Mucosa of rectum (tissue), 2 donors: ENCODE measurements at regions not wholly inside any gene's neighbourhood (a gene's known extent, or its start where the extent isn't known, plus 50 kb on each side); places are given as distances from the start of the nearest gene placed in this dataset.
"Not testable (repeated sequence)": the region's sequence is repeated elsewhere in the genome, so short reads cannot be mapped to it uniquely, and the experiment has no call there.

Experiments
- H3K27ac ChIP-seq, 2 donors: one replicate each; pipeline ENCODE4 v1.7.0; 2013; ENCODE audit warnings: inconsistent platforms in 2 of 2, low read depth in 2 of 2, low read length in 2 of 2
- H3K27me3 ChIP-seq, 2 donors: one replicate each; pipeline ENCODE4 v1.7.0; 2013; ENCODE audit warnings: low read length in 2 of 2; ENCODE audit not compliant: control insufficient read depth in 2 of 2, insufficient read depth in 2 of 2
- H3K36me3 ChIP-seq, 2 donors: one replicate each; pipeline ENCODE4 v1.7.0; 2013; ENCODE audit warnings: low read length in 2 of 2; ENCODE audit not compliant: control insufficient read depth in 2 of 2, insufficient read depth in 2 of 2
- H3K4me1 ChIP-seq, 2 donors: one replicate each; pipeline ENCODE4 v1.7.0; 2013; ENCODE audit warnings: low read length in 2 of 2, mild to moderate bottlenecking in 1 of 2; ENCODE audit not compliant: control insufficient read depth in 2 of 2, insufficient read depth in 2 of 2
- H3K4me3 ChIP-seq, 2 donors: one replicate each; pipeline ENCODE4 v1.7.0; 2013; ENCODE audit warnings: low read length in 2 of 2
- H3K9ac ChIP-seq, 2 donors: one replicate each; pipeline ENCODE4 v1.7.0; 2013; ENCODE audit warnings: low read length in 2 of 2, low read depth in 1 of 2, mild to moderate bottlenecking in 1 of 2
- H3K9me3 ChIP-seq, 2 donors: one replicate each; pipeline ENCODE4 v1.7.0; 2013; ENCODE audit warnings: low read length in 2 of 2; ENCODE audit not compliant: control insufficient read depth in 2 of 2
- donor health status: healthy.
- donor health status: Normal muscosa, but diverticular disease.

GRCh38 chr12:73076760-73077159, 804.6 kb downstream of the TRHDE start:
- Histone ChIP-seq H3K36me3 (no peaks in the 10 kb centered on the region), H3K4me3 (no peak overlapping the region)

GRCh38 chr12:73083736-73084135, 811.6 kb downstream of the TRHDE start:
- Histone ChIP-seq H3K27me3 (no peaks in the 10 kb centered on the region), H3K4me1 (no peaks in the 10 kb centered on the region), H3K9ac (no peak overlapping the region), H3K27ac (no peak overlapping the region), H3K4me3 (no peak overlapping the region), H3K36me3 (no peaks in the 10 kb centered on the region), H3K9me3 (peaks cover 0 to 4% of the 10 kb centered on the region in 2 donors)

More at GRCh38 chr12:73076760-73077159, 804.6 kb downstream of the TRHDE start:
- H3K9ac ChIP-seq = no peak overlapping the region
- H3K9me3 ChIP-seq = peaks cover 0 to 2% of the 10 kb centered on the region in 2 donors
- H3K27me3 ChIP-seq = no peaks in the 10 kb centered on the region
- no peaks in the 10 kb centered on the region for H3K4me1 ChIP-seq
- H3K27ac ChIP-seq = no peak overlapping the region

- H3K27ac ChIP-seq = no peak overlapping the region
- no peaks in the 10 kb centered on the region for H3K4me1 ChIP-seq
- no peak overlapping the region for H3K9ac ChIP-seq
- peaks cover 0 to 5% of the 10 kb centered on the region in 2 donors for H3K9me3 ChIP-seq
- H3K27me3 ChIP-seq = no peaks in the 10 kb centered on the region
- no peak overlapping the region for H3K4me3 ChIP-seq
- no peaks in the 10 kb centered on the region for H3K36me3 ChIP-seq
These were observed 834.1 kb downstream of the TRHDE start for GRCh38 chr12:73106296-73106695.

GRCh38 chr12:73106896-73107295, 834.7 kb downstream of the TRHDE start:
- no peak overlapping the region for H3K9ac ChIP-seq
- no peaks in the 10 kb centered on the region for H3K27me3 ChIP-seq
- H3K4me1 ChIP-seq = no peaks in the 10 kb centered on the region
- H3K27ac ChIP-seq = no peak overlapping the region
- H3K9me3 ChIP-seq = peaks cover 0 to 5% of the 10 kb centered on the region in 2 donors
- no peaks in the 10 kb centered on the region for H3K36me3 ChIP-seq
- no peak overlapping the region for H3K4me3 ChIP-seq

- no peak overlapping the region for H3K4me3 ChIP-seq
- no peaks in the 10 kb centered on the region for H3K4me1 ChIP-seq
- no peak overlapping the region for H3K9ac ChIP-seq
- no peaks in the 10 kb centered on the region for H3K27me3 ChIP-seq
- no peaks in the 10 kb centered on the region for H3K36me3 ChIP-seq
- H3K9me3 ChIP-seq = peaks cover 0 to 2% of the 10 kb centered on the region in 2 donors
- H3K27ac ChIP-seq = no peak overlapping the region
These were observed 838.6 kb downstream of the TRHDE start for GRCh38 chr12:73110816-73111215.

- Histone ChIP-seq H3K27ac (no peak overlapping the region), H3K9me3 (no peaks in the 10 kb centered on the region), H3K9ac (no peak overlapping the region), H3K27me3 (no peaks in the 10 kb centered on the region), H3K4me3 (no peak overlapping the region), H3K36me3 (no peaks in the 10 kb centered on the region), H3K4me1 (no peaks in the 10 kb centered on the region)
These were observed 840.1 kb downstream of the TRHDE start for GRCh38 chr12:73112035-73112816.

- H3K4me1 ChIP-seq = no peaks in the 10 kb centered on the region
- no peak overlapping the region for H3K4me3 ChIP-seq
- H3K9ac ChIP-seq = no peak overlapping the region
- no peak overlapping the region for H3K27ac ChIP-seq
- no peaks in the 10 kb centered on the region for H3K36me3 ChIP-seq
- no peaks in the 10 kb centered on the region for H3K27me3 ChIP-seq
- H3K9me3 ChIP-seq = no peaks in the 10 kb centered on the region
These were observed 852.3 kb downstream of the TRHDE start for GRCh38 chr12:73124480-73124879.

GRCh38 chr12:73125148-73125547, 853.0 kb downstream of the TRHDE start:
- no peak overlapping the region for H3K4me3 ChIP-seq
- no peaks in the 10 kb centered on the region for H3K4me1 ChIP-seq
- no peak overlapping the region for H3K27ac ChIP-seq

GRCh38 chr12:73136386-73136785, 864.2 kb downstream of the TRHDE start:
- no peak overlapping the region for H3K9ac ChIP-seq
- H3K9me3 ChIP-seq = peaks cover 0 to 2% of the 10 kb centered on the region in 2 donors
- no peaks in the 10 kb centered on the region for H3K36me3 ChIP-seq
- no peak overlapping the region for H3K27ac ChIP-seq
- no peak overlapping the region for H3K4me3 ChIP-seq
- no peaks in the 10 kb centered on the region for H3K27me3 ChIP-seq
- H3K4me1 ChIP-seq = no peaks in the 10 kb centered on the region

More at GRCh38 chr12:73125148-73125547, 853.0 kb downstream of the TRHDE start:
- H3K9ac ChIP-seq = no peak overlapping the region
- no peaks in the 10 kb centered on the region for H3K27me3 ChIP-seq
- H3K36me3 ChIP-seq = no peaks in the 10 kb centered on the region
- H3K9me3 ChIP-seq = no peaks in the 10 kb centered on the region

- H3K9ac ChIP-seq, H3K4me1 ChIP-seq, H3K27me3 ChIP-seq, H3K27ac ChIP-seq, H3K4me3 ChIP-seq, H3K36me3 ChIP-seq, H3K9me3 ChIP-seq: not testable (repeated sequence)
These were observed 867.5 kb downstream of the TRHDE start for GRCh38 chr12:73139642-73140041.
